NOMO-1 treated with DMSO at 0.1 percent for 48 hours (cell line): ENCODE measurements at regions not wholly inside any gene's neighbourhood (a gene's known extent, or its start where the extent isn't known, plus 50 kb on each side); places are given as distances from the start of the nearest gene placed in this dataset.

Experiments used
- DNase-seq: peaks from one replicate; lab custom pipeline; 2025; ENCODE audit not compliant: unreplicated experiment; lab: John Stamatoyannopoulos, UW

- no peak for DNase-seq
Measured at GRCh38 chr4:53779025-53779424, 187.7 kb upstream of the LNX1 start.

GRCh38 chr4:53778155-53778554 is 186.9 kb upstream of the LNX1 start:
- no peak for DNase-seq

- DNase-seq = peak; percentile 59
Measured at GRCh38 chr4:53777244-53777984, 186.1 kb upstream of the LNX1 start.

- no peak for DNase-seq
Measured at GRCh38 chr4:53776141-53776540, 184.9 kb upstream of the LNX1 start.

GRCh38 chr4:53775381-53775780 is 184.1 kb upstream of the LNX1 start:
- DNase-seq = no peak

- DNase-seq = no peak
Measured at GRCh38 chr4:53771326-53771725, 180.0 kb upstream of the LNX1 start.

GRCh38 chr4:53767482-53767881 is 176.2 kb upstream of the LNX1 start:
- DNase-seq = no peak

GRCh38 chr4:53764761-53765490 is 173.6 kb upstream of the LNX1 start:
- no peak for DNase-seq

GRCh38 chr4:53763813-53764597 is 172.7 kb upstream of the LNX1 start:
- DNase-seq = no peak

- DNase-seq = no peak
Measured at GRCh38 chr4:53755656-53756055, 164.4 kb upstream of the LNX1 start.

- no peak for DNase-seq
Measured at GRCh38 chr4:53752124-53752523, 160.8 kb upstream of the LNX1 start.

GRCh38 chr4:53748328-53748772 is 157.1 kb upstream of the LNX1 start:
- DNase-seq = peak; percentile 88

GRCh38 chr4:53747401-53747800 is 156.1 kb upstream of the LNX1 start:
- no peak for DNase-seq

- DNase-seq = no peak
Measured at GRCh38 chr4:53744446-53745160, 153.3 kb upstream of the LNX1 start.

GRCh38 chr4:53734584-53735353 is 143.5 kb upstream of the LNX1 start:
- DNase-seq = peak; percentile 74

GRCh38 chr4:53734182-53734581 is 142.9 kb upstream of the LNX1 start:
- DNase-seq = no peak

GRCh38 chr4:53732661-53733060 is 141.4 kb upstream of the LNX1 start:
- DNase-seq = peak; percentile 7

- DNase-seq = no peak
Measured at GRCh38 chr4:53730031-53730805, 138.9 kb upstream of the LNX1 start.

GRCh38 chr4:53722110-53722509 is 130.8 kb upstream of the LNX1 start:
- no peak for DNase-seq

GRCh38 chr4:53721263-53721662 is 130.0 kb upstream of the LNX1 start:
- no peak for DNase-seq
